Muscle of back (tissue), 3 donors: ENCODE measurements at regions not wholly inside any gene's neighbourhood (a gene's known extent, or its start where the extent isn't known, plus 50 kb on each side); places are given as distances from the start of the nearest gene placed in this dataset.
"Not testable (repeated sequence)": the region's sequence is repeated elsewhere in the genome, so short reads cannot be mapped to it uniquely, and the experiment has no call there.

ENCODE experiments used
- DNase-seq, 3 donors: peaks; one replicate each; pipeline versions ENCODE4 v3.0.0 to v3.0.0-alpha.2; 2013

DNA sequence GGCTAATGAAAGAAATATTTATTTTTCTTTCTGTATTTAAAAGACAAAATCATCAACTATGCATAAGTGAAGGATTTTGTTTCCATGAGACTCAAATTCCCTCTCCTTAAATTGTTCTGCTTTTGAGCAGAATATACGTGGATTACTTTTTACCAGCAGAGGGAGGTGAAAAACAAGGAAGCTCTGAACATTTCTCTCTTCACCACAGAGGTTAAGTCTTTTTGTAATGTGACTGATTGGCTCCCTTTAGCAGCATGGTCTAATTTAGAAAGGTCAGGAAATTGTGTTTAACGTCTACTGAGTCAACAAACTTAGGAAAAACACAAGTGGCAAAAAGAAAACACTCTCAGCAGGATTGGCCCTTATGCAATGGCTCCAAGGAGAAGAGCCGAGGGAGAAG is 55.1 kb upstream of the F9 start:
- no peak for DNase-seq

DNA sequence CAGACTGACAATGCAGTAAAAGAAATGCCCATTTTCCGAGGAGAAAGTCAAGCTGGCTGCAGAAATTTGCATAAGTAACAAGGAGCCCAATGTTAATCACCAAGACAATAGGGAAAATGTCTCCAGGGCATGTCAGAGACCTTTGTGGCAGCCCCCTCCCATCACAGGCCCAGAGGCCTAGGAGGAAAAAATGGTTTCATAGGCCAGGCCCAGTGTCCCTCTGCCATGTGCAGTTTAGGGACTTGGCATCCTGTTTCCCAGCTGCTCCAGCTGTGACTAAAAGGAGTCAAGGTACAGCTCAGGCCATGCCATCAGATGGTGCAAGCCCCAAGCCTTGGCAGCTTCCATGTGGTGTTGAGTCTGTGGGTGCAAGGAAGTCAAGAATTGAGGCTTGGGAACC is 68.6 kb upstream of the F9 start:
- DNase-seq = not testable (repeated sequence)

- no peak for DNase-seq
These were observed 75.8 kb upstream of the F9 start for GRCh38 chrX:139454743-139455142.

DNA sequence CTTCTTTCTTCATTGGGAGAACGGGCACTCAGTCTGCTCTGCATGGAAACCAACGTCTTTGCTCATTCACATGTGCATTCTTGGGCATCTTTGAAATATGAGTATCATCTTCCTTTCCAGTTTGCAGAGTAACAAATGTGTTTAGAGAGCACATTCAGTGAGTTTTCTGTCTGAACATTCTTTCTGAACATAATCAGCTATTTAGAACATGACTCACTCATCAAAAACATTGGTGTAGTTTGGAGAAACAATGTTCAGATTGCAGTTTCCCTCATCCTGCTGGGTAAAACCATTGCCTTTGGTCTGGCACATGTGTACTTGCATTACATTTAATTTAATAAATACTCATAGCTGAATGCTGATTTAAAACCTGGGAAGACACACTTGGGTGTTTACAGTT is 81.5 kb upstream of the F9 start:
- no peak for DNase-seq

DNA sequence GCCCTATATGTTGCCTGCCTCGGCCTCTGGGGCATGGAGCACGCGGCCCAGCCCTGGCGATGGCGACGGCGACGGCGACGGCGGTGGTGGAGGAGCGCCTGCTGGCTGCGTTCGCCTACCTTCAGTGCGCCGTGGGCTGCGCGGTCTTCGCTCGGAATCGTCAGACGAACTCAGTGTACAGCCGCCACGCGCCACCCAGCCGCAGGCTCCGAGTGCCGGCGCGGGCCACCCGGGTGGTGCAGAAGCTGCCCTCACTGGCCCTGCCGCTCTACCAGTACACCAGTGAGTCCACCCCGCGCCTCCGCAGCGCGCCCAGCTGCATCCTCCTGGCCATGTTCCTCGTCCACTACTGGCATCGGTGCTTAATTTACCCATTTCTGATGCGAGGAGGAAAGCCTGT is 83.7 kb upstream of the F9 start:
- no peak for DNase-seq

DNA sequence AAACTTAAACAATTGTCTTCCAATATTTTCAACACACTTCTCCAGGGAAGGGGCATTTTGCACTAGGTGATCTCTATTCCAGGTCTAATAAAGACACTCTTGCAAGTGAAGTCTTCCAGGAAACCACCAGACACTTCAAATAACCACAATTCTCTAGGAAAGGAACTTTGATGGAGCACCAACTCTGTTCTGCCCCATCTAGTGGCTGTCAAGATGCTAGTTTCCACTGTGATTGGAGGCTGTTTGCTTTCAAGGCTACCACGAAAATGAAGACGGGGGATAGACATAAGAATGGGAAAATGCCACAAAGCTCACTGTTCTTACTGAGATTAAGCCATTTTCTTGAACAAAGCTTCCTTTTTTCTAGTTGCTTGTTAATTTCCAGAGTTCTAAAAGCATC is 100.6 kb upstream of the F9 start:
- DNase-seq = no peak

GRCh38 chrX:139423186-139423585 is 107.4 kb upstream of the F9 start:
- peak; percentile 37 to 59 (median 47) for DNase-seq

GRCh38 chrX:139398258-139398657 is 132.3 kb upstream of the F9 start:
- DNase-seq = not testable (repeated sequence)

DNA sequence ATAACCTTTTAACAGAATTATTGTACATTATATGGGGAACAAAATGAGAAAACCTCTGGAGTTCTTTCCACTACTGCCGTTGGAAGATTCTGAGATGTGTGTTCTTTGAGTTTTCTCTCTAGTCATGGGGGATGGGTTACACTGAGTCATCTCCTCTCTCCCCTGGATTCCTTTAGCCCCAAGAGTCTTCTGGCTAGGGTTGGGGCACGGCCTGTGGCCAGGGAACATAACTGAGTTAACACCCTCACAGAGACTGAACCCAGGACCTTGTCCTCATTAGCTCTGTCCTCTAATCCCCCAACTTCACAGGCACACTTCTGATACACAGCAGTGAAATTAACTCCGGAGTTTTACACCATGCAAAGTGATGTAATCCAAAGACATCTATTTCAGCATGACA is 142.3 kb upstream of the F9 start:
- no peak for DNase-seq

GRCh38 chrX:139382529-139382928 is 148.0 kb upstream of the F9 start:
- DNase-seq = no peak

- not testable (repeated sequence) for DNase-seq
These were observed 154.0 kb upstream of the F9 start for GRCh38 chrX:139376547-139376946.

DNA sequence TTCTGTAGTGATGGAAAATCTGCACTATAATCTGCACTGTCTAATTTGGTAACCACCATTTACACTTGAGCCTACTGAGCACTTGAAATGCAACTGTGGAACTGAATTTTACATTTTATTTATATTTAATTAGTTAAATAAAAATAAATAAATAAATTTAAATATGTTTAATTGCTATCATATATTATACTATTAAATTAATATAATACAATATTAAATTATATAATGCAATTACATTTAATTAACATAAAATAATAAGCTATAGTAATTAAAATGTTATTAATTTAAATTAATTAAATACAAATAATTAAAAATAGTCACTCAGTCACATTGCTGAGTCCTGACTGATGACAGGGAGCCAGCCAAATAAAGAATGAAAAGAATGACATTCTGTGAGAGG is 170.2 kb upstream of the F9 start:
- no peak for DNase-seq

GRCh38 chrX:139342594-139342991 is 187.9 kb upstream of the F9 start:
- not testable (repeated sequence) for DNase-seq

- not testable (repeated sequence) for DNase-seq
These were observed 188.5 kb upstream of the F9 start for GRCh38 chrX:139341855-139342593.

GRCh38 chrX:139332441-139332840 is 198.1 kb upstream of the F9 start:
- no peak for DNase-seq

- no peak for DNase-seq
These were observed 203.2 kb upstream of the F9 start for GRCh38 chrX:139327355-139327754.

DNA sequence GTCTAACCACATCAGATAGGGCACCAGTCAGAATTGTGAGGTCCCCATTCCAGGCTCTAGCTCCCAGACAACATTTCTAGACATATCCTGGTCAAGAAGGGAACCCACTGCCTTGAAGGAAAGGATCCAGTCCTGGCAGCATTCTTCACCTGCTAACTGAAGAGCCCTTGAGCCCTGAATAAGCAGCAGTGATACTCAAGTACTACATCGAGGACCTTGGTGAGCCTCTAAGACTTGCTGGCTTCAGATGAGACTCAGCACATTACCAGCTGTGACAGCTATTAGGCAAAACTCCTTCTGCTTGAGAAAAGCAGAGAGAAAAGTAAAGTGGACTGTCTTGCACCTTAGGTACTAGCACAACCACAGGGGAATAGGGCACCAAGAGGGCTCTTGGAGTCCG is 205.8 kb upstream of the F9 start:
- DNase-seq = no peak

GRCh38 chrX:139320661-139321354 is 209.7 kb upstream of the F9 start:
- not testable (repeated sequence) for DNase-seq

DNA sequence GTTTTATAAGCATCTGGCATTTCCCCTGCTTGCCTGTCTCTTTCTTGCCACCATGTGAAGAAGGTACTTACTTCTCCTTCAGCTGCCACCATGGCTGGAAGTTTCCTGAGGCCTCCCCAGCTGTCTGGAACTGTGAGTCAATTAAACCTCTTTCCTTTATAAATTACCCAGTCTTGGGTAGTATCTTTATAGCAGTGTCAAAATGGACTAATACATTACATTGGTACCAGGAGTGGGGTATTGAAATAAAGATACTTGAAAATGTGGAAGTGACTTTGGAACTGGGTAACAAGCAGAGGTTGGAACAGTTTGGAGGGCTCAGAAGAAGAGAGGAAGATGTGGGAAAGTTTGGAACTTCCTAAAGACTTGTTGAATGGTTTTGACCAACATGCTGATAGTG is 223.9 kb upstream of the F9 start:
- not testable (repeated sequence) for DNase-seq

- no peak for DNase-seq
These were observed 226.1 kb upstream of the F9 start for GRCh38 chrX:139304471-139304870.

GRCh38 chrX:139299309-139299708 is 231.2 kb upstream of the F9 start:
- peak in 2 of 3 donors; percentile 6 to 9 for DNase-seq

GRCh38 chrX:139298437-139298836 is 232.1 kb upstream of the F9 start:
- DNase-seq = peak in 1 of 3 donors; percentile 6

DNA sequence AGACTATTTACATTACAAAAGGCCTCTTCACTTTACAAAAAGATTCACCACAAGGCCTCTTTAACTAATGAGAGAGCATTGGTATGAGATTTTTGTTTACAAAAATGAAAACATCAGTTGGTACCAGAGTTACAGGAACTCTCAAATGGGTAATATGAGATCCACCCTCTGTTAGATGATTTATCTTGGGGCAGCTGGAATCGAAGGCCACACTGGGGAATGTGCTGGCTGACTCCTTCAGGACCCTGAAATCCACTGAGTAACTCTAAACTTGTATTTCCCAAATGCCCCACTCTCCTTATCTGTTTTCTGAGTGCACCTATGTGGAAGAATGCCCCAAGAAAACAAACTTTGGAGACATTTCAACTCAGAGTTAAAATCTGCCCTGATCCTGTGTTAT is 232.9 kb upstream of the F9 start:
- DNase-seq = peak in 2 of 3 donors; percentile 10 to 28

GRCh38 chrX:139293991-139294390 is 236.5 kb upstream of the F9 start:
- no peak for DNase-seq
